Endothelial cell of umbilical vein (primary cell): ENCODE measurements at regions not wholly inside any gene's neighbourhood (a gene's known extent, or its start where the extent isn't known, plus 50 kb on each side); places are given as distances from the start of the nearest gene placed in this dataset.

Experiments
- BruUV-seq: library from RNA; stranded (reverse); fragments of 400-500 nt; replicated peaks from 2 replicates; lab custom pipeline; 2021; lab: Mats Ljungman, UMichigan
- CTCF ChIA-PET: fragments of 300-600, 350-600 bp; sonication (Branson Sonifier 250); formaldehyde crosslinking; loops from one replicate; lab custom pipeline; 2021; ENCODE audit warnings: antibody characterized with exemption, inconsistent platforms; lab: Charles Lee
- POLR2A ChIA-PET: fragments of 300-600, 350-600 bp; sonication (Branson Sonifier 250); formaldehyde crosslinking; loops from one replicate; lab custom pipeline; 2021; ENCODE audit warnings: antibody characterized with exemption, inconsistent platforms; lab: Charles Lee
- DNase-seq: peaks from one replicate; pipeline ENCODE4 v3.0.0-alpha.2; 2011; ENCODE audit warnings: low read depth, low spot score
- FAIRE-seq: peaks from 2 replicates; lab custom pipeline; 2011; peaks lifted over from hg19 to GRCh38; lab: Jason Lieb, UNC
- H2AFZ ChIP-seq: 2 replicates; pipeline ENCODE4 v1.6.0; 2012; ENCODE audit warnings: low read depth, low read length, control low read depth, inconsistent platforms
- H3K27ac ChIP-seq: 2 replicates; pipeline ENCODE4 v1.5.1; 2011; ENCODE audit warnings: low read depth, mild to moderate bottlenecking, control low read depth, low read length, moderate library complexity; ENCODE audit not compliant: insufficient read depth
- H3K27me3 ChIP-seq, 2 experiments: 2 replicates each; pipeline versions ENCODE4 v1.6.0 to v1.6.1; 2011; ENCODE audit warnings: low read length in 2 of 2, mixed read lengths in 1 of 2; ENCODE audit not compliant: control insufficient read depth in 2 of 2, insufficient read depth in 2 of 2
- H3K36me3 ChIP-seq, 2 experiments: 2 replicates in 1 of 2; 3 replicates in 1 of 2; pipeline ENCODE4 v1.5.1; 2011; ENCODE audit warnings: low read length in 2 of 2, mild to moderate bottlenecking in 1 of 2, moderate library complexity in 1 of 2; ENCODE audit not compliant: control insufficient read depth in 2 of 2, insufficient read depth in 2 of 2; ENCODE audit errors: extremely low read depth in 1 of 2
- H3K4me1 ChIP-seq: 3 replicates; pipeline ENCODE4 v1.5.1; 2011; ENCODE audit warnings: mild to moderate bottlenecking, low read length; ENCODE audit not compliant: control insufficient read depth, insufficient read depth; ENCODE audit errors: extremely low read depth
- H3K4me2 ChIP-seq: 2 replicates; pipeline ENCODE4 v1.6.1; 2011; ENCODE audit warnings: low read length, control low read depth, mixed read lengths; ENCODE audit not compliant: insufficient read depth
- H3K4me3 ChIP-seq, 3 experiments: fragments of 200-600 bp in 1 of 3; sonication (generic), shearing (Covaris generic) in 1 of 3; replicated peaks in 1 of 3; 2 replicates each; pipeline ENCODE4 v1.5.1; 2011 to 2016; ENCODE audit warnings: control low read depth in 3 of 3, low read length in 3 of 3, mild to moderate bottlenecking in 2 of 3, inconsistent platforms in 1 of 3, low read depth in 1 of 3, moderate library complexity in 1 of 3; ENCODE audit not compliant: insufficient read depth in 1 of 3
- H3K79me2 ChIP-seq: 2 replicates; pipeline ENCODE4 v1.6.0; 2012; ENCODE audit warnings: low read length, inconsistent platforms; ENCODE audit not compliant: control insufficient read depth, insufficient read depth
- H3K9ac ChIP-seq: replicated peaks from 2 replicates; pipeline ENCODE3; 2011; ENCODE audit warnings: low read length, control low read depth; ENCODE audit not compliant: insufficient read depth; ENCODE audit errors: extremely low read depth
- H3K9me1 ChIP-seq: replicated peaks from 3 replicates; pipeline ENCODE4 v1.6.0; 2011; ENCODE audit warnings: mild to moderate bottlenecking, low read length; ENCODE audit not compliant: control insufficient read depth, insufficient read depth; ENCODE audit errors: extremely low read depth
- H3K9me3 ChIP-seq: replicated peaks from 2 replicates; pipeline ENCODE4 v1.5.1; 2012; ENCODE audit warnings: low read length, inconsistent platforms; ENCODE audit not compliant: control insufficient read depth, insufficient read depth
- H4K20me1 ChIP-seq: replicated peaks from 2 replicates; pipeline ENCODE3; 2011; ENCODE audit warnings: mild to moderate bottlenecking, low read length; ENCODE audit not compliant: control insufficient read depth, insufficient read depth; ENCODE audit errors: extremely low read depth
- CTCF ChIP-seq, 2 donors: IDR thresholded peaks; 1 replicate in 1 of 2; 2 replicates in 1 of 2; pipeline ENCODE4 v1.5.1; 2011; ENCODE audit warnings: low read length in 2 of 2, mild to moderate bottlenecking in 2 of 2, moderate library complexity in 2 of 2, control low read depth in 1 of 2, inconsistent platforms in 1 of 2, low read depth in 1 of 2; ENCODE audit not compliant: insufficient read depth in 1 of 2; ENCODE audit errors: extremely low read depth in 1 of 2
- EZH2 ChIP-seq: IDR thresholded peaks from 2 replicates; pipeline ENCODE4 v1.6.1; 2012; ENCODE audit warnings: borderline replicate concordance, low read depth, mild to moderate bottlenecking, moderate library complexity, low read length, inconsistent platforms; ENCODE audit not compliant: severe bottlenecking
- FOS ChIP-seq: IDR thresholded peaks from 2 replicates; pipeline ENCODE4 v1.6.1; 2011; ENCODE audit warnings: mild to moderate bottlenecking, low read length, moderate library complexity, borderline replicate concordance; ENCODE audit not compliant: insufficient read depth
- JUN ChIP-seq: IDR thresholded peaks from 2 replicates; pipeline ENCODE4 v1.6.1; 2011; ENCODE audit warnings: borderline replicate concordance, low read depth; ENCODE audit not compliant: insufficient read length, insufficient read depth
- MAX ChIP-seq: IDR thresholded peaks from 2 replicates; pipeline ENCODE4 v1.6.1; 2011; ENCODE audit not compliant: insufficient read depth, insufficient read length
- MYC ChIP-seq: IDR thresholded peaks from one replicate; pipeline ENCODE4 v1.6.1; 2011; ENCODE audit warnings: mild to moderate bottlenecking, low read depth, low read length
- POLR2A ChIP-seq: IDR thresholded peaks from 2 replicates; pipeline ENCODE4 v1.6.1; 2012; ENCODE audit warnings: low read depth, mild to moderate bottlenecking, control low read depth, low read length
- POLR2AphosphoS5 ChIP-seq: IDR thresholded peaks from 2 replicates; pipeline ENCODE4 v1.6.1; 2012; ENCODE audit warnings: low read depth, mild to moderate bottlenecking, control low read depth, low read length, moderate library complexity; ENCODE audit not compliant: insufficient read depth
- dilution Hi-C: fragments of 300-500 bp; cut with MboI; formaldehyde crosslinking; loops from one replicate; pipeline ENCODE4 v1.15.0; 2019; ENCODE audit warnings: low sequenced_read_pairs; ENCODE audit not compliant: extremely low pct_ligation_motif_present
- intact Hi-C: fragments of 100-400 bp; cut with micrococcal nuclease; formaldehyde crosslinking; loops from one replicate; pipeline ENCODE4 v1.10.0; 2022

DNA sequence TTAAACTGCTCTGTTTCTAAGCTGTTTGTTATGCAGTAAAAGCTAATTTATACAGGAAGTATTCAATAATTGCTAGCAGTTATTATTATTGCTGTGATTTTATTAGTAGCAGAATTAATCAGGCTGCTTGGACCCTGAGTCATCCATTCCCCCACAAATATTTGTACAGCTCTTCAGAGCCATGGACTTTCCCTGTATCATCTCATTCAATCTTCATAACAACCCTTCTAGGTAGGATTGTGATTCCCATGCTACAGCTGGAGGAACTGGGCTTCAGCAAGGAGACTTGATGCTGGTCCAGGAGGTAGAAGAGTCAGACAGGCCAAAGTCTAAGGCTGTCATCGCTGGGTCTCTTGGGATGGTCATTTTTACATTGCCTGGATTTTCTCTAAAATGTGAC is 208.3 kb downstream of the C16orf95 start:
- ChIA-PET CTCF (interaction anchor here (0.8 to 1.3 kb wide), 2 partner anchors 9 to 10 kb away, joined by 3 to 4 read pairs; no protein-coding TSS in a partner anchor), POLR2A (no interaction called here)
- Histone ChIP-seq H4K20me1 (no peaks in the 10 kb centered on the region), H2AFZ (no peak overlapping the region), H3K4me2 (no peak overlapping the region), H3K79me2 (no peaks in the 10 kb centered on the region), H3K9me1 (no peaks in the 10 kb centered on the region), H3K4me3 (no peak overlapping the region), H3K4me1 (no peaks in the 10 kb centered on the region), H3K27ac (no peak overlapping the region), H3K9me3 (no peaks in the 10 kb centered on the region), H3K27me3 (peaks cover 5 to 8% of the 10 kb centered on the region in 2 experiments), H3K9ac (no peak overlapping the region), H3K36me3 (no peaks in the 10 kb centered on the region)
- DNase-seq (no peak), FAIRE-seq (no peak)
- BruUV-seq, result no TSS peak
- TF ChIP-seq MYC (no peak), EZH2 (no peak), FOS (no peak), JUN (no peak), CTCF (IDR thresholded peaks at IDR 0.05; ENCODE audit: extremely low read depth in 1 of 2, insufficient read depth in 1 of 2, low read depth in 1 of 2, low read length in 2 of 2) (no peak), POLR2AphosphoS5 (no peak), POLR2A (no peak), MAX (no peak)
- dilution Hi-C loops, result no loop called here
- intact Hi-C loops, result no loop called here
